ENCODE measurements at regions not wholly inside any gene's neighbourhood (a gene's known extent, or its start where the extent isn't known, plus 50 kb on each side); places are given as distances from the start of the nearest gene placed in this dataset.

DNA sequence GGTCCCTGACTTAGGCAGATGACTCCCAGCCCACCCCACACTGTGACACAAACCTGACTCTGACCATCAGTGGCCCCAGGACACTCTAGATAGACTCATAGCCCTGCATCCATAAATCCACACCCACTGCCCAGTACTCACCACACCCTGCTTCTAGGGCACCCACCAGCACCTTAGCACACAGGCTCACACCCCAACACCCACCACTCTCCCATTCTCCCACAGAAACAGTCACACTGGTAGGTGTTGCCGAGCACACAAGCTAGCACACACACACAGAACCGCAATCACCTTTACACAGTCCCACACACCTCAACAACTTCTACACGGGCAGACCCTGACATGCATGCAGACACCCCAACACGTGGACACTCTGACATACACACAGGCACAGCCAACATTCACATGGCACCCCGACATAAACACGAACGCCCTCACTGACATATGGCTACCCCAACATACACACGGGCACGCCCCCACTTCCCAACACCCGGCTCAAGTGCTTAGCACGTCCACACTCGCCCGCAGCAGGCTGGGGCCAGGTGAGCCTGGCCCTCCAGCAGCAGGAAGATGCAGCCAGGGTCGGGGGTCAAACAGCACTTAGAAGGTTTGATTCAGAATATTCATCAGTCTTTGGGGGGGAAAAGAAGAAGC, 105.5 kb upstream of the TARDBP start:
- TF ChIP-seq RAD21 (IDR thresholded peaks at IDR 0.05; ENCODE audit: low read depth) (no peak), TEAD4 (IDR thresholded peaks at IDR 0.05) (no peak), EP300 (IDR thresholded peaks at IDR 0.05; ENCODE audit: borderline replicate concordance) (no peak), FOXM1 (IDR thresholded peaks at IDR 0.05; ENCODE audit: borderline replicate concordance, low read depth) (no peak), YY1 (IDR thresholded peaks at IDR 0.05; ENCODE audit: low read depth) (no peak)
- TF ChIP-seq, protein P1, sequence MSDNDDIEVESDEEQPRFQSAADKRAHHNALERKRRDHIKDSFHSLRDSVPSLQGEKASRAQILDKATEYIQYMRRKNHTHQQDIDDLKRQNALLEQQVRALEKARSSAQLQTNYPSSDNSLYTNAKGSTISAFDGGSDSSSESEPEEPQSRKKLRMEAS (IDR thresholded peaks at IDR 0.05): no peak

Data from Ishikawa (cell line).